Endothelial cell of hepatic sinusoid (primary cell): ENCODE measurements at regions not wholly inside any gene's neighbourhood (a gene's known extent, or its start where the extent isn't known, plus 50 kb on each side); places are given as distances from the start of the nearest gene placed in this dataset.

ENCODE experiments used
- in situ Hi-C: cut with HindIII; loops from 2 replicates; pipeline ENCODE4 v1.10.0; 2017; ENCODE audit warnings: low sequenced_read_pairs

DNA sequence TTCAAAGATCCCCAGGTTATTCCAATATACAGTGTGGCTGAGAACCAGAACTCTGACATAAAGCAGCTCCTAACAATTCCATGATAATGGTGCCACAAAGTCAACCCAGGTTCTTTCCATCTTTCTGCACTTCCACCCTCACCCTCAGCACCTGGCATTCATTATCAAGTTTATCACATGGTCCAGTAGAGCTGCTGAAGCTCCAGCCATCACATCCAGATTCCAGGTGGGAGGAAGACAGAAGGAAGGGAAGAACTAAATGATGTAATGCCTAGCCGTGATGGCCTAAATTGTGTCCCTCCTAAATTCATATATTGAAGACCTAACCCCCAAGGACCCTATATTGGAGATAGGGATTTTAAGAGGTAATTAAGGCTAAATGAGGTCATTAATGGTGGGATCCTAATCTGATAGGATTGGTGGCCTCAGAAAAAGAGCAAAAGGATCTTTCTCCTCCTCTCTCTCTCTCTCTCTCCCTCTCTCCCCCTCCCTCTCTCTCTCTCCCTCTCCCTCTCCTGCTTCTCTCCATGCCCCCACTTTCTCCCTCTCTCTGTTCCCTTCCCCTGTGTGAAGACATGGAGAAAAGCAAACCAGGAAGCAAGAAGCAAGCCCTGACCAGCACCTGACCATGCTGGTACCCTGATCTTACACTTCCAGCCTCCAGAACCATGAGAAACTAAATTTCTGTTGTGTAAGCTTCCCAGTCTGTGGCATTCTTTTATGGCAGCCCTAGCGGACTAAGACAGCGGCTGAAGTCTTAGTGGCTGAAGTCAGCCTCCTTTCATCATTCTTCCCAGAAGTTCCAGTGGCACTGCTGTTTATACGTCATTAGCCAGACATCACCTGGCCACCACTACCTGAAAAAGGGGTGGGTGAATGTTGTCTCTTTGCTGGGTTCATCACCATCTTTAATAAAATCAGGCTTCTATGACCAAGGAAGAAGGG, 369.7 kb upstream of the PROK2 start:
- in situ Hi-C loops, result no loop called here

DNA sequence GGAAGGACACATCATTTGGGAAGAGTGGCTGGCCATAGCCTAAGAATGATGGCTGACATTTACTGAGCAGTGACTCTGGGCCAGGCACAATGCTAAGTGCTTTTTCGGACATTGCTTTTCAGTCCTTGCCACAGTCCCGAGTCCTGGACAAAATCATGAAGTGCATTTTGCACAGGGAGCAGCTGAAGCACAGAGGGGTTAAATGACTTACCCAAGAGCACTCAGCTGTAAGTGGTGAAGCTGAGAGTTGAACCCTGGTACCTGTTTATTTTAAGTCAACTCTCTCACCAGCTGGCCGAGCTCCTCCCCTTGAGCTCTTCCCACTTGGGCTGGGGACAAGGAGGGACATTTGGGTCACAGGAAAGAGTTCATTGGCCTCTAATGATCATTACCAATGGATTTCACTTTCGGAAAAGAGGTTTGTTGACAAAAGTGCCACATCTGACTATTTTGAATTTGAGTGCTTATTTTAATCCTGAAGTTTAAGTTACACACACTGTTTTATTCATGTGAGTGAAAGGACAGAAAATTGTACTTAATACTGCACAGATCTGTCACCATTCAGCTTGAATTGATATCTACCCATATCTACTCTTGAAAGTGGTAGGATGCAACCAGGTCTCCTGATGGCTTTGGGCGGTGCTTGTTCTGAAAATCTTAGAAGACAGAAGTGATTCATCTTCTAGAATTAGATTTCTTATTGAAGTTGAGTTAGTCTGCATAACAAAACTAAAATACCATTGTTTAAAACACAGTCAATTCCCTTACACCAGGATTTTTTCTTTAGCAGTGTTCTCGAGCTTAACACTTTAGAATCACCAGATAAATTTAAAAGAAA, 368.7 kb upstream of the PROK2 start:
- in situ Hi-C loops, result no loop called here

DNA sequence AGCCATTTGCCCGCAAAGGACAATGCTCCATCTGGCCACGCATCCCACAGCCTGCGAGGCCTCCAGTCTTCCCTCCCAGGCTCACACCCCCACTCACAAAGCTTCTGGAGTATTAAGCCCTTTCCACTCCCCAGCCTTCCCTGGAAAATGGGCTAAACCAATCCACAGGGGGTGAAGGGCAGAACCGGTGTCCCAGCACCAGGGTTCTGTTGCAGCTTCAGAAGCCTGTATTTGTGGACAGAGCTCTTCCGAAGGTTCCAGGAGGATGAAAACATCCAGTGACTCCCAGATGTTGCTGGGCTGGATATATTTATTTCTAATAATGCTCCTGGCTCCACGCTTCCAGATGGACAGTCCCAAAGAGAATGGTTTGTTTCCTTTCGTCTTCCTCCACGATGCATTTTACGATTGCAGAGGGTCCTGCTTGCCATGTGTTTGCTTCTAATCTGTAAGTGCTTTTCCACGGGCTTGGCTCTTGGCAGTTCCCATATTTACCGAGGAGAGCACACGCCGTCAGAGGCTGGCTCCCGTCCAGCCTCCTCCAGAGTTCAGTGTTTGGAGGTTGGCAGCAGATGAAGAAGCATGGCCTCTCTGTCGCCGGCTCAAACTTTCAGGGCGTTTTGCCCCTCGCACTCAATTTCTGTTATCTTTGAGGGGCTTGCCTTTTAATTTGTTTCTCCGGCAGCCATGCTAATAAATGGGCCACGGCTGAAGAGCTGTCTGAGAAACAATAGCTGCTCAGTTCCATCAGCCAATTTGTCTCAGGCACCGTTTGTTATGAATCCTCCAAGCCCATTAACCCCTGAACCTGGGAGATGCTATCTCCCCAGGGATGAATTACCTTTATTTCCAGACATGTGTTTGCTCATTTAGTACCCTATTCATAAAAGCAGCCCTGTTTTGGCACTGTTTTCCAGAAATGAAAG, 367.9 kb upstream of the PROK2 start:
- in situ Hi-C loops, result no loop called here

DNA sequence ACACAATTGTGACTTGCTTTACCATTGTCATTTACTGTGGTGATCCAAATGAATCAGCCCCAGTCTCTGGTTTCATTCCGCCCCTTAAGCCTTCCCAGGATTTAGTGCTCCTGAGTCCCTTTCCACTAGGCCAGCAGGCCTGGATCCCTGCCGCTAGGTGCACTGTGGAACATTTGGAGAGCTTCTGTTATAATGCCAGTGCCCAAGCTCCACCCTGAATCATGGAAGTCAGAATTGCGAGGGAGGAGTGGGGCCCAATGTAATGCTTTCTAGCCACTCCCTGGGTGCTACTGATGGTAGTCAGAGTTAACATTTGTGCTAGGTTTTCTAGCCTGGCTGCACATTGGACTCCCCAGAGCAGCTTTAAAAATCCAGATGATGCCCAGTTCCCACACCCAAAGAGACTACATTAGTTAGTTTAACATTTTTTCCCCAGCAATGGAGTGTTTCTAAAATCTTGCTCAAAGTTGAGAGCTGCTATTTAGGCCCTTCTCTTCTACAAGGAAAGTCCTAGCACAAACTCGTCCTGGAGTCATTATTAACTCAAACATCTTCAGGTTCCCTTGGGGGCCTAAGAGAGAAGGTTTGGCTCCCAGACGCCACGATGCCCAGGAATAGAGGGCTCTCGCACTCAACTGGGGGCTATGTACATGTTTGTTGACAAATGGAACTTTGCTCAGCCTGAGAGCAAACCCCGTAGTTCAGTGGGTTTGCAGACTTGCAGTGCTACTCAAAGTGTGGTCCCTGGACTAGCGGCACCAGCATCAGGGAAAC, 366.7 kb upstream of the PROK2 start:
- in situ Hi-C loops, result no loop called here

DNA sequence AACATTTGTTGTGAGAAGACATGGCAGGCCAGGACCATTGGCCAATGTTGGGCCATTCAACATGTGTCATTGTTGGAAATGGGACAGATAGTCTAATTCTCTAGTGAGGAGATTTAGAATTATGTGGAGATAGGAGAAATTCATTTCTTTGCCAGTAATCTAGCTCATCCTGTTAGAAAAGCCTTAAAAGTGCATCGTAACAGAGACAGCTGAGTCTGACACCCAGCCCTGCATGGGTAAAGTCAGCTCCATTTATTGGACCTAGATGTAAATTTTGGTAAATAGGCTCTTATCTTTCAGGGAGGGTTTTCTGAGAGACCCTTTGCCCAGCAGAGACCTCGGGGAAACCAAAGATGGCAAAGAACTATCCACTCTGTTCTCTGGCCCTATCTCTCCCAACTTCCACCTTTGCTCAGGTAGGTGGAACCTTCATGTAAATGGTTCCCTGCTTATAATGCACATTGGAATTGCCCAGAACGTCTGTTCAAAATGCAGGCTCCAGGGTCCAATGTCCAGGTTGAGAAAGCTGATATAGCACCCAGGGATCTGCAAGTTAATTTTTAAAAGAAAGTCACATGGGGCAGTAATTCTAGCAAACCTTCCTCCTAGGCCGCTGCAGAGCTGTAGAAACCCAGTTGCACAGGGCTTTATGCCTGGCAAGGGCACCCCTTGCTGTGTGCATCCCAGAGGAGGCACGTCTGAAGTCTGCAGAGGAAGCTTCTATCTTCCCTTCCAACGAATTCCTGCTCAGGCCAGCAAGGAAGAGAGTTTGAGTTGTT, 365.9 kb upstream of the PROK2 start:
- in situ Hi-C loops, result no loop called here

DNA sequence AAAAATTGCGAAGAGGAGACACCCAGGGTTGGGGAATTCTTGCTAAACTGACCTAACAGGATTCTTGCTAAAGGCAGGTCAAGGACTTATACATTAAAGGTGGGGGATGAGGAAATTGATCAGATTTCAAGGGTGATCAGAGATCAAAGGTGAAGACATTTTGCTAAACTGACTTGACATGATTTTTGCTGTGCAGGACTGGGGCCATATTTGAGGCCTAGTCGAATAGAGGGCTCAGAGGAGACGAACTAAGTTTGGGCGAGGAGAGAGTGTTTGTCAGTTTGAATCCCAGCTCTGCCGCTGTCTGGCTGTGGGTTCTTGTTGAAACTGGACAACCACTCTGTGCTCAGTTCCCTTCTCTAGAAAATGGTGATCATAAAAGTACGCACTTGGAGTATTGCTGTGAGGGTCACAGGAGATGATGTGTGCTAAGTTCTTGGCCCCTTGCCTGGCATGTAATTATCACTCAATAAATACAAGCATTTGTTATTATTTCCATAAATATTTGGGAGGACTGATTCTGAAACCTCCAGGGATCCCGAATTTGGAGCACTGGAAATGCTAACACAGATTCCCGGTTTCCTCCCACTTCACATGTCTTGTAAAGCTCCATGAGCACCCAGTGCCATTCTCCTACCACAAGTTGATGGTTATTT, 364.8 kb upstream of the PROK2 start:
- in situ Hi-C loops, result no loop called here

DNA sequence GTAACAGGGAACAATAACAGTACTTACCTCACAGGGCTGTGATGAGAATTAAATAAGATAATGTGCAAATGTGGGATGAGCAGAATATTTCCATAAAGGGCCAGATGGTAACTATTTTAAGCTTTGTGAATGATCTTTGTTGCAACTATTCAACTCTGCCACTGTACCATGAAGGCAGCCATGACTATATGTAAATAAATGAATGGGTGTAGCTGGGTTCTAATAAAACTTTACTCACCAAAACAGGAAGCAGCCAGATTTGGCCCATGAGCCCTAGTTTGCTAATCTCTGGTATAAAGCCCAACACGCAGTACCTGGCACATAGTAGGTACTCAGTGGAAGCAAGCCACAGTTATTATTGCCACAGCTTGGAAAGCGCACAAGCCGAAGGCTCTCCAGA, 362.7 kb upstream of the PROK2 start:
- in situ Hi-C loops, result no loop called here

DNA sequence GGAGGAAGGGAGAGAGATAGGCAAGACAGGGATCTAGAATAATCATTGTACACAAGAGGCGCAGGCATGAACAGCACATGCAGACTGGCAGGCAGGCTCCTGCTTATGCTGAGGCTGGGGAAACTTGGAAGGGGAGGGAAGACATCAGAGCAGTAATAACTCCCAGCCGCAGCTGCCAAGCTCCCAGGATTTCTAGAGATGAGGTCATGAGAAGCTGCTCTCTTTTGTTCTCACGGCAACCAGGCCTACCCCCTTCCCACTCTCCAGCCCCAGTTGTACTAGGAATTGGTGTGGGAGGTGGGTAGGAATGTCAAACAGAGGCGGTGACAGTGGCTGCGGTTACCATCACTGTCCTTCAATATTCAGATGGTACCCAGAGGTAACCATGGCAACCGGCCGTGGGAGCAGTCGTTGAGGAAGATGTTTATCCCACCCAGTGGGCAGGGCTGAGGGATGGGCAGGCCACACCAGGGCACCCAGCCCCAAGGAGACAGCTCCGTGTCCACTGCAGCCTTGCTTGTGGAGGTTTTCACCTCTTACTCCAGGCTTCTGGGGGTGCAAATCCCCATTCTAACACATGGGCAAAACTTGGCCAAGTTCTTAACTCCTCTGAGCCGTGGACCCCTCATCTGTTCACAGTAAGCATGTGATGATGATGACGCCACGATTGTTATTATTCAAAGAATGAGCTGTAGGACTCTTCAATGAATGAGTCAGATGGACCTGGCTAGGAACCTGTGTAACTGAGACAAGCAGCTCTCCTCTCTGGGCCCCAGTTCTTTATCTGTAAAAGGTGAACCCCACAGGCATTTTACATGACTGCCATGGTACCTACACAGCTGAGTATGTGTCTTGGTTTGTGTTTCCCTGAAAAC, 360.8 kb upstream of the PROK2 start:
- in situ Hi-C loops, result no loop called here

DNA sequence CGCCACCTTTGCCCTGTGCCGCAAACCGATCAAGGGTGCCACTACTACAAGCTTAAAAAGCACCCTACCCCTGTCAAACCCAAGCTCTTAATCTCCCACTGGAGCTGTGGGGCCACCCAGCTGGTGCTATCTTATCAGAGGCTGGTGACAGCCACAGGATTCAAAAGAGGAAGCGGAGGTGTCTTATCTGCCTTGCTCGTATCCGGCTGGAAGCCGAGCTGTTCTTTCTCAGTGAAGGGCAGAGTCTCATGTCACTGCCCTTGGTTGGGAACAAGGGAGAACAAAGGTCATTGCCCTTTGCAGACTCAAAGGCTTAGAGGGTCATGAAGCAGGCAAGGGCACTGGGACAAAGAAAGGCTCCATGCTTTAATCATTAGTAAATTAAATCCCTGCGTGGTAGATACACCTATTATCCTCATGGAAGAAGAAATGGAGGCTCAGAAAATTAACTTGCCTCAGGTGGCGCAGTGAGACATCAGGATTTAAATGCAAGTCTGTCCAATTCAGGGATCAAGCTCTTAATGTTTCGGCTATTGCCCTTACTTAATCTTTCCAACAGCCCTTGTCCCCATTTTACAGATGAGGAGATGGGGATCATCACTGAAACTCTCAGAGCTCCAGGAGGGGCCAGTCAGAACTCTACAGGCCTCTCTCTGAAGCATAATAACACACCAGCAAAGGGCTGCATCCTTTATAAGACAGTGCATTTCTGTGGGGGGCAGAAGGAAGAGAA, 360.0 kb upstream of the PROK2 start:
- in situ Hi-C loops, result no loop called here

DNA sequence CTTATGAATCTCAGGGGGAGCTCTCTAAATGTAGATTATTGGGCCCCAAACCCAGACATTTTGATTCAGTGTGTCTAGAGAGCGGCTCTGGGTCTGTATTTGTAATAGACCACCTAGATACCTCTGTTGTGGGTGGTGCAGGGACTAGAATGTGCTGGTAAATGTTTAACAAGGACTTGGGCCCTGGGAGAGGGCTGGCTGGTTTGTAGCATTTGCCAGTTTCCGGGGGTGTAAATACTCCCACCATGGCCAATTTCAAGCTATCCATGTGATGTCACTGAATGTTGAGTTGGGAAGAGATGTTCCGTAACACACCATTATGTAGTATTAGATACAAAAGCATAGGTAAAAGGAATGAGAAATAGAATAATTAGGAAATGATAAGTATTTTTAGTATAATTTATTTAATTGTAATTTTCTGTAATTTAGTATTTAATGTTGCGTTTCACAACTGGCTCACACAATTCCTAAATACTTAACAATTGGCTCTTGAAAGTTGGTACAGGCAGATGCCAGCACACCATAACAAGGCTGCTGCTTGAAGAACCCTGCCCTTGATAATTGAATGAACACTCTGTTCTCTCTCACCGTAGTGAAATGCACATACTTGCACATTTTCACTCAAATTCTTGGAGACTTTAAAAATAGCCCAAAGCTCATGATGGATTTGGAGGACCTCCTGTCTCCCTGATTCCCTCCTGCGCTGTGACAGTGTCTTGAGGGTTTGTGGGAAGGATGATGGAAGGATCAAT, 359.2 kb upstream of the PROK2 start:
- in situ Hi-C loops, result no loop called here

DNA sequence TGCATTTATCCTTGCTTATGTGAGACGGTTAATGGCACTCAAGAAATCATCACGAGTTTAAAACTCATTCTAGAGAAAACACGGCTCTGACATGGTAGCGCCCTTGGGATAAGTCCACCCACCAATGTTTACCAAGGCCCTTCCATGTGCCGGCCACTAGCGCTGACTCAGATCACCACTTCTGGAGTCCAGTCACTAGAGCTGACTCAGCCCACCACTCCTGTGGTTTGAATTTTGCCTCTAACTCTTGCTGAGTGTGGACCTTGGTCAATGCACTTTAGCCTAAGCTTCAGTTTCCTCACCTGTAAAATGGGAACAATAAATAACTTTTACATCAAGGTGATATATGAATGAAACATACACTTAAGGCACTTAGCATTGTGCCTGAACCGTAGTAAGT, 358.4 kb upstream of the PROK2 start:
- in situ Hi-C loops, result no loop called here

DNA sequence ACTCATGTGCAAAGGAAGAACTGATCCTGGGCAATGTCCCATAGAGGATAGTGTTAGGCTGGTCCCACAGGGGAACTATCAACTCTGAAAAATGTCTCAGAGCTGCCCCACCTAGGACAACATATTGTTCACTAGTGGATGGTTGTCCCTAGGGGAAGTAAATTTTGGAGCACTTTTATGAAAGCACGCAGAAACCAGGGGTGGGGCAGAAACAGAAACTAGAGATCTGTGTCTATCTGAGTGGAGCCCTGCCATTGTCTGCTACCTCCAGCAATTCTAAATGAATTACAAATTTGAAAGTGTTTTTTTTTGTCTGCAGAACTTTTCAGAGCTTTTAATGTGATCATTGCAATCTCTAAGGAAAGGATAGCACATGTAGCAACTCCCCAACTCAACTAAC, 357.1 kb upstream of the PROK2 start:
- in situ Hi-C loops, result no loop called here

DNA sequence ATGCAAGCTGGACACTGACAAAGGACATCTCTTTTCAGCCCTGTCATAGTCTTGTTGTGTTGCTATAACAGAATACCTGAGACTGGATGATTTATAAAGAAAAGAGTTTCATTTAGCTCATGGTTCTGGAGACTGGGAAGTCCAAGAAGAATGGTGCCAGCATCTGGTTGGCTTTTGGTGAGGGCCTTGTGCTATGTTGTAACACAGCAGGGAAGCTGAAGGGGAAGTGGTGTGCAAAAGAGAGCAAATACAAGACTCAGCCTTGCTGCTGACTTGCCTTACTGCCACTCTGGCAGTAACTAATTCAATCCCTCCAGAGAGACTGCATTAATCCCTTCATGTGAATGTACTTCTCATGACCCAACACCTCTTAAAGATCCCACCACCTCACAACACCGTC, 356.3 kb upstream of the PROK2 start:
- in situ Hi-C loops, result no loop called here

DNA sequence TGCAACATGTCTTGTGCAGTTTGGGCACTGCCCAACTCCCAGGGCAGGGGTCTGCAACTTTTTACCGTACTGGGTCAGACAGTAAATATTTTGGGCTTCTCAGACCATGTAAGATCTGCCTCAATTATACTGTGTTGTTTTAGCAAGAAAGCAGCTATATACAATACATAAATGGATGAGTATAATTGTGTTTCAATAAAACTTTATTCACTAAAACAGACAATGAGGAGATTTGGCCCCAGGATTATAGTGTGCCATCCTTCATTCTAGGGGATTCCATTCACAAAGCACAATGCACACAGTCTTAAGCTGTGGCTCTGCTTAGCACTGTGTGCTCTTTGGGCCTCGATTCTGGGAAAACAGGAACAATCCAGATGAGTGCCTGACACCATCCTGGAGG, 354.4 kb upstream of the PROK2 start:
- in situ Hi-C loops, result no loop called here

DNA sequence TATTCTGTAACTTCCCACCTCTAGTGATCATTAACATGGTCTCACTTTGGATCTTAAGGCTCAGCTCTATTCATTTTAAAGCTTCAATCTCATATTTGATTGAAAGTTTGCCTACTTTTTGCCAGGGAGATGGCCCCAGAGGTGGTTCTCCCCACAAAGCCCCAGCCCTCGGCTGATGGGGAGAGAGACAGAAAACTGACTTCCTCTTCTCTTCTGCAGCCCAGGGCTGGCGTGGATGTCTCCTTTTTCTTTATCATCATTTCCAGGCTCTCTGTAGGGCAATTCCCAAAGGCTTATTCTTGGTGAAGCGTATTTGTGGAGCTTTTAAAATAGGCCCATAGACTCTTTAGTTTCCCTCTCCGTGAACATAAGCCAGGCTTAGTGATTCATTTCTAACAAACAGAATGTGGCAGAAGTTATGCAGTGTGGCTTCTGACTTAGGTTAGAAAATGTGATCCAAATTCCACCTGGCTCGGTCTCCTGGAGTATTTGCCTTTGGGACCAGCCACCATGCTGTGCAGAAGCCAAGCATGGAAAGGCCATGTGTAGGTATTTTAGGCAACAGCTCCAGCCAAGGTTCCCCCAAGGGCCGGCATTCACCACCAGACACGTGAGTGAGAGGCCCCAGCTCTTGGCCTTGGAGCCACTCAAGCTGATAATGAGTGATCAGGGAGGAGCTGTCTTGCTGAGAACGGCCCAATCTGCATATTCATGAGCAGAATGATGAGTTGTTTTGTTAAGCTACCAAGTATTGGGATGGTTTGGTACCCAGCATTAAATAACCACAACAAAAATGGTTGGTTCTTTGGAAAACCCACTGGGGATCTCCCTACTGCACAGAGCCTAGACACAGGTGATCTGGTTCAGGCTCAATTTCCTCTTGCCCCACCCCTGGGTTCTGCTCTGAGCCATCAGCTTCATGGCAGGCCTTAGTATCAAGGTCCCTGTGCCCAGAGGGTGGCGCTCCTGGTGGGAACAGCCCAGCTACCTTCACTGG, 353.2 kb upstream of the PROK2 start:
- in situ Hi-C loops, result no loop called here
